OCI-LY7 (cell line): ENCODE measurements at regions not wholly inside any gene's neighbourhood (a gene's known extent, or its start where the extent isn't known, plus 50 kb on each side); places are given as distances from the start of the nearest gene placed in this dataset.

Source experiments
- CTCF ChIP-seq: fragments of 200-600 bp; sonication (generic); conservative IDR thresholded peaks from 2 replicates; pipeline ENCODE4 v1.5.1; 2014; ENCODE audit warnings: mild to moderate bottlenecking, antibody characterized with exemption, low read length, moderate library complexity, mixed read lengths
- EZH2phosphoT487 ChIP-seq: fragments of 200-600 bp; sonication (generic); IDR thresholded peaks from 2 replicates; pipeline ENCODE4 v1.6.1; 2018; ENCODE audit warnings: low read depth, borderline replicate concordance, mild to moderate bottlenecking, mixed run types, antibody characterized with exemption, low read length, moderate library complexity, mixed read lengths

DNA sequence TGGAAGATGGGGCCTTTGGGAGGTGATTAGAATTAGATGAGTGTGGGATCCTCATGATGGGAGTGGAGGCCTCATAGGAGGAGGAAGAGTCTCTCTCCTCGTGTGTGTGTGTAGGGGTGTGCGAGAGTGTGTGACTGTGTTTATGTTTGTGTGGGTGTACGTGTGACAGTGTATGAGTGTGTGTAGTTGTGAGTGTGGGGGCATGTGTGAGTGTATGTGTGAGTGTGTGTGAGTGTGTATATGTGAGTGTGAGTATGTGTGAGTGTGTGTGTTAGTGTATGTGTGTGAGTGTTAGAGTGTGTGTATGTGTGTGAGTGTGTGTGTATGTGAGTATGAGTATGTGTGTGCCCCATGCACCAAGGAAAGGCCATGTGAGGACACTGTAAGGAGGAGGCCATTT lies 68.2 kb upstream of the SMIM15 start:
- TF ChIP-seq CTCF: no peak
- TF ChIP-seq EZH2phosphoT487: no peak
